GM12878 (cell line): ENCODE measurements at regions not wholly inside any gene's neighbourhood (a gene's known extent, or its start where the extent isn't known, plus 50 kb on each side); places are given as distances from the start of the nearest gene placed in this dataset.

Experiments
- ATAC-seq: fragments of 200-7000 bp; cut with Tn5 transposase; 3 replicates; pipeline ENCODE4 v1.9.1; 2020; ENCODE audit warnings: mild to moderate bottlenecking, moderate library complexity
- BruUV-seq: library from RNA; stranded (reverse); fragments of 400-500 nt; replicated peaks from 2 replicates; lab custom pipeline; 2021; lab: Mats Ljungman, UMichigan
- CTCF ChIA-PET: fragments of 300-600 bp; sonication (Branson Sonifier 250); formaldehyde crosslinking; extraction: SDS; loops from one replicate; lab custom pipeline; 2021; ENCODE audit warnings: inconsistent platforms; lab: Yijun Ruan, JAX
- POLR2A ChIA-PET: fragments of 350-600 bp; formaldehyde crosslinking; extraction: SDS; loops from one replicate; lab custom pipeline; 2021; ENCODE audit warnings: inconsistent platforms; lab: Charles Lee
- RAD21 ChIA-PET: fragments of 300-600 bp; sonication (Branson Sonifier 250); formaldehyde crosslinking; loops from one replicate; lab custom pipeline; 2023; ENCODE audit warnings: antibody characterized with exemption; ENCODE audit not compliant: unreplicated experiment; lab: Charles Lee
- SMC1A ChIA-PET: fragments of 300-600 bp; sonication (Branson Sonifier 250); formaldehyde crosslinking; loops from one replicate; lab custom pipeline; 2023; ENCODE audit not compliant: unreplicated experiment, uncharacterized antibody; lab: Charles Lee
- DNase-seq: peaks from one replicate; pipeline ENCODE4 v3.0.0-alpha.2; 2011; ENCODE audit warnings: low read depth, low spot score
- FAIRE-seq: peaks from 3 replicates; lab custom pipeline; 2011; peaks lifted over from hg19 to GRCh38; lab: Jason Lieb, UNC
- H2AFZ ChIP-seq: 2 replicates; pipeline ENCODE4 v1.6.0; 2011; ENCODE audit warnings: low read depth, low read length, control low read depth; ENCODE audit not compliant: control insufficient read depth
- H3K27ac ChIP-seq: 2 replicates; pipeline ENCODE4 v1.5.1; 2011; ENCODE audit warnings: control low read depth; ENCODE audit not compliant: control insufficient read depth, insufficient read depth
- H3K27me3 ChIP-seq, 2 experiments: replicated peaks in 1 of 2; 2 replicates each; pipeline versions ENCODE4 v1.6.0 to v1.6.1; 2011; ENCODE audit warnings: low read length in 1 of 2; ENCODE audit not compliant: control insufficient read depth in 2 of 2, insufficient read depth in 2 of 2
- H3K36me3 ChIP-seq, 2 experiments: 2 replicates each; pipeline ENCODE4 v1.5.1; 2011; ENCODE audit warnings: low read length in 1 of 2; ENCODE audit not compliant: control insufficient read depth in 2 of 2, insufficient read depth in 2 of 2
- H3K4me1 ChIP-seq: 2 replicates; pipeline ENCODE4 v1.6.1; 2011; ENCODE audit warnings: mild to moderate bottlenecking, low read length, moderate library complexity, mixed read lengths; ENCODE audit not compliant: control insufficient read depth, insufficient read depth
- H3K4me2 ChIP-seq: 2 replicates; pipeline ENCODE4 v1.6.0; 2011; ENCODE audit warnings: control low read depth; ENCODE audit not compliant: control insufficient read depth, insufficient read depth
- H3K4me3 ChIP-seq: fragments of 200-600 bp; sonication (generic); 2 replicates; pipeline ENCODE4 v1.5.1; 2016
- H3K79me2 ChIP-seq: 2 replicates; pipeline ENCODE4 v1.6.0; 2011; ENCODE audit warnings: low read length; ENCODE audit not compliant: control insufficient read depth, insufficient read depth
- H3K9ac ChIP-seq: 2 replicates; pipeline ENCODE4 v1.8.0; 2011; ENCODE audit warnings: low read length, control low read depth, mixed read lengths; ENCODE audit not compliant: control insufficient read depth, insufficient read depth
- H3K9me3 ChIP-seq: replicated peaks from 3 replicates; pipeline ENCODE4 v1.5.1; 2011; ENCODE audit warnings: mild to moderate bottlenecking, low read length; ENCODE audit not compliant: control insufficient read depth, insufficient read depth
- H4K20me1 ChIP-seq: 2 replicates; pipeline ENCODE4 v1.6.0; 2011; ENCODE audit not compliant: control insufficient read depth, insufficient read depth
- ATF3 ChIP-seq: IDR thresholded peaks from 2 replicates; pipeline ENCODE4 v1.6.1; 2011; ENCODE audit warnings: low read depth, mild to moderate bottlenecking, low read length, moderate library complexity, borderline replicate concordance; ENCODE audit errors: extremely low read depth
- MLLT1 ChIP-seq: fragments of 450-650 bp; IDR thresholded peaks from 2 replicates; pipeline ENCODE4 v1.6.1; 2016; ENCODE audit warnings: mild to moderate bottlenecking
- MTA2 ChIP-seq: fragments of 450-650 bp; IDR thresholded peaks from 2 replicates; pipeline ENCODE4 v1.6.1; 2016; ENCODE audit warnings: low read depth, mild to moderate bottlenecking, moderate library complexity
- NFXL1 ChIP-seq: fragments of 450-650 bp; IDR thresholded peaks from 2 replicates; pipeline ENCODE4 v1.6.1; 2017; ENCODE audit warnings: antibody characterized with exemption, mild to moderate bottlenecking, borderline replicate concordance
- RAD51 ChIP-seq: fragments of 450-650 bp; IDR thresholded peaks from 2 replicates; pipeline ENCODE4 v1.6.1; 2016; ENCODE audit warnings: moderate library complexity, mild to moderate bottlenecking, inconsistent platforms
- WGBS: methylation state at CpG from one replicate; pipeline ENCODE4 v1.1.6; 2016; ENCODE audit warnings: low lambda C conversion rate; ENCODE audit not compliant: insufficient replicate concordance, insufficient coverage; ENCODE audit errors: missing lambda C conversion rate; 5-methylcytosine and 5-hydroxymethylcytosine counted together
- in situ Hi-C: fragments of 300-500 bp; cut with MboI; formaldehyde crosslinking; loops from 9 replicates; pipeline ENCODE4 v1.14.3; 2018; ENCODE audit warnings: mixed read lengths
- intact Hi-C: fragments of 100-400 bp; cut with micrococcal nuclease; formaldehyde crosslinking; loops from one replicate; pipeline ENCODE4 v1.14.2; 2022; ENCODE audit not compliant: unreplicated experiment

GRCh38 chr13:102978168-102978567 lies 88.0 kb downstream of the SLC10A2 start:
- ATAC-seq (no peak), FAIRE-seq (peak; percentile 54), DNase-seq (no peak)
- SMC1A ChIA-PET: interaction anchor here (0.8 to 1.6 kb wide), 3 partner anchors 11 to 31 kb away, joined by 3 read pairs; no protein-coding TSS in a partner anchor
- in situ Hi-C loops (no loop called here), intact Hi-C loops (no loop called here)
- H3K27me3 ChIP-seq: no peaks in the 10 kb centered on the region
- H3K27ac ChIP-seq: no peak overlapping the region
- H3K4me2 ChIP-seq: no peak overlapping the region
- CTCF ChIA-PET: interaction anchor here (0.6 to 1.6 kb wide), 5 partner anchors 10 to 535 kb away, joined by 3 to 4 read pairs (median 3); no protein-coding TSS in a partner anchor
- no peaks in the 10 kb centered on the region for H3K4me1 ChIP-seq
- no peaks in the 10 kb centered on the region for H4K20me1 ChIP-seq
- no peak overlapping the region for H3K9ac ChIP-seq
- WGBS: 73% methylated on average over 4 of the region's 4 CpGs
- no peak overlapping the region for H2AFZ ChIP-seq
- RAD21 ChIA-PET: interaction anchor here (0.7 to 1.2 kb wide), 2 partner anchors 19 to 173 kb away, joined by 3 read pairs; no protein-coding TSS in a partner anchor
- H3K9me3 ChIP-seq: no peaks in the 10 kb centered on the region; the same call in 1 of the 3 replicates
- no peaks in the 10 kb centered on the region for H3K79me2 ChIP-seq
- H3K36me3 ChIP-seq: no peaks in the 10 kb centered on the region
- BruUV-seq: no TSS peak
- H3K4me3 ChIP-seq: no peak overlapping the region
- TF ChIP-seq RAD51: no peak
- 0 out of 2 replicates have a peak, but pooled peaks have one; percentile 42 for TF ChIP-seq MLLT1
- peak; percentile 25; the same call in 1 of the 2 replicates for TF ChIP-seq MTA2
- no peak for TF ChIP-seq ATF3
- no peak for TF ChIP-seq NFXL1
- POLR2A ChIA-PET: interaction anchor here (0.9 kb wide), 1 partner anchor 29 kb away, joined by 7 read pairs; no protein-coding TSS in a partner anchor
